ENCODE measurements at regions not wholly inside any gene's neighbourhood (a gene's known extent, or its start where the extent isn't known, plus 50 kb on each side); places are given as distances from the start of the nearest gene placed in this dataset.

GRCh38 chr20:59395729-59396128, 95.3 kb downstream of the EDN3 start:
- H3K27ac Mint-ChIP-seq, result no peak overlapping the region
- no peaks in the 10 kb centered on the region for H3K9me3 Mint-ChIP-seq
- ATAC-seq (no peak), DNase-seq (ENCODE audit: low spot score in 2 of 2) (no peak)
- H3K36me3 Mint-ChIP-seq, result no peaks in the 10 kb centered on the region
- H3K4me1 Mint-ChIP-seq, result no peaks in the 10 kb centered on the region
- no peak overlapping the region for H3K4me3 Mint-ChIP-seq

- Mint-ChIP-seq H3K4me1 (no peaks in the 10 kb centered on the region), H3K9me3 (no peaks in the 10 kb centered on the region), H3K36me3 (no peaks in the 10 kb centered on the region), H3K4me3 (no peak overlapping the region), H3K27ac (no peak overlapping the region)
- DNase-seq (ENCODE audit: low spot score in 2 of 2), result no peak
- no peak for ATAC-seq
Observed at GRCh38 chr20:59398537-59399205, 98.3 kb downstream of the EDN3 start.

GRCh38 chr20:59399426-59400099, 99.2 kb downstream of the EDN3 start:
- no peak for DNase-seq (ENCODE audit: low spot score in 2 of 2)
- Mint-ChIP-seq H3K27ac (no peak overlapping the region), H3K4me1 (no peaks in the 10 kb centered on the region), H3K36me3 (no peaks in the 10 kb centered on the region), H3K4me3 (no peak overlapping the region), H3K9me3 (no peaks in the 10 kb centered on the region)
- ATAC-seq, result no peak

- H3K36me3 Mint-ChIP-seq, result no peaks in the 10 kb centered on the region
- no peak for DNase-seq (ENCODE audit: low spot score in 2 of 2)
- H3K9me3 Mint-ChIP-seq, result no peaks in the 10 kb centered on the region
- H3K4me3 Mint-ChIP-seq, result no peak overlapping the region
- ATAC-seq, result no peak
- H3K4me1 Mint-ChIP-seq, result no peaks in the 10 kb centered on the region
- H3K27ac Mint-ChIP-seq, result no peak overlapping the region
Observed at GRCh38 chr20:59400708-59401107, 100.3 kb downstream of the EDN3 start.

GRCh38 chr20:59402681-59403080, 102.3 kb downstream of the EDN3 start:
- ATAC-seq (no peak), DNase-seq (ENCODE audit: low spot score in 2 of 2) (no peak)
- Mint-ChIP-seq H3K27ac (no peak overlapping the region), H3K36me3 (no peaks in the 10 kb centered on the region), H3K4me1 (no peaks in the 10 kb centered on the region), H3K4me3 (no peak overlapping the region), H3K9me3 (no peaks in the 10 kb centered on the region)

GRCh38 chr20:59403261-59403961, 103.0 kb downstream of the EDN3 start:
- Mint-ChIP-seq H3K9me3 (no peaks in the 10 kb centered on the region), H3K4me3 (no peak overlapping the region), H3K27ac (no peak overlapping the region), H3K36me3 (no peaks in the 10 kb centered on the region), H3K4me1 (no peaks in the 10 kb centered on the region)
- peak; percentile 78 for ATAC-seq
- DNase-seq (ENCODE audit: low spot score in 2 of 2), result peak; percentile 81 to 87

- no peak overlapping the region for H3K27ac Mint-ChIP-seq
- H3K9me3 Mint-ChIP-seq, result no peaks in the 10 kb centered on the region
- no peak for ATAC-seq
- no peak overlapping the region for H3K4me3 Mint-ChIP-seq
- H3K36me3 Mint-ChIP-seq, result no peaks in the 10 kb centered on the region
- no peaks in the 10 kb centered on the region for H3K4me1 Mint-ChIP-seq
- DNase-seq (ENCODE audit: low spot score in 2 of 2), result no peak
Observed at GRCh38 chr20:59403962-59404314, 103.5 kb downstream of the EDN3 start.

- Mint-ChIP-seq H3K27ac (no peak overlapping the region), H3K4me3 (no peak overlapping the region), H3K4me1 (no peaks in the 10 kb centered on the region), H3K9me3 (no peaks in the 10 kb centered on the region), H3K36me3 (no peaks in the 10 kb centered on the region)
- DNase-seq (ENCODE audit: low spot score in 2 of 2) (no peak), ATAC-seq (no peak)
Observed at GRCh38 chr20:59404749-59405148, 104.3 kb downstream of the EDN3 start.

GRCh38 chr20:59405226-59406200, 105.1 kb downstream of the EDN3 start:
- Mint-ChIP-seq H3K9me3 (no peaks in the 10 kb centered on the region), H3K4me3 (no peak overlapping the region), H3K36me3 (no peaks in the 10 kb centered on the region), H3K4me1 (no peaks in the 10 kb centered on the region), H3K27ac (no peak overlapping the region)
- ATAC-seq, result no peak
- no peak for DNase-seq (ENCODE audit: low spot score in 2 of 2)

- Mint-ChIP-seq H3K36me3 (no peaks in the 10 kb centered on the region), H3K4me1 (no peaks in the 10 kb centered on the region), H3K27ac (no peak overlapping the region), H3K9me3 (no peaks in the 10 kb centered on the region), H3K4me3 (no peak overlapping the region)
- ATAC-seq (no peak), DNase-seq (ENCODE audit: low spot score in 2 of 2) (no peak)
Observed at GRCh38 chr20:59406446-59406845, 106.0 kb downstream of the EDN3 start.

- no peak for DNase-seq (ENCODE audit: low spot score in 2 of 2)
- Mint-ChIP-seq H3K4me1 (no peaks in the 10 kb centered on the region), H3K27ac (no peak overlapping the region), H3K36me3 (no peaks in the 10 kb centered on the region), H3K9me3 (no peaks in the 10 kb centered on the region), H3K4me3 (no peak overlapping the region)
- ATAC-seq, result no peak
Observed at GRCh38 chr20:59411170-59411569, 110.8 kb downstream of the EDN3 start.

- Mint-ChIP-seq H3K27ac (no peak overlapping the region), H3K4me1 (no peaks in the 10 kb centered on the region), H3K9me3 (no peaks in the 10 kb centered on the region), H3K4me3 (no peak overlapping the region), H3K36me3 (no peaks in the 10 kb centered on the region)
- no peak for DNase-seq (ENCODE audit: low spot score in 2 of 2)
- no peak for ATAC-seq
Observed at GRCh38 chr20:59411589-59411988, 111.2 kb downstream of the EDN3 start.

- DNase-seq (ENCODE audit: low spot score in 2 of 2), result no peak
- no peaks in the 10 kb centered on the region for H3K9me3 Mint-ChIP-seq
- ATAC-seq, result no peak
- H3K4me1 Mint-ChIP-seq, result no peaks in the 10 kb centered on the region
- no peak overlapping the region for H3K27ac Mint-ChIP-seq
- H3K36me3 Mint-ChIP-seq, result no peaks in the 10 kb centered on the region
- no peak overlapping the region for H3K4me3 Mint-ChIP-seq
Observed at GRCh38 chr20:59412181-59412580, 111.8 kb downstream of the EDN3 start.

- H3K4me1 Mint-ChIP-seq, result no peaks in the 10 kb centered on the region
- no peak overlapping the region for H3K4me3 Mint-ChIP-seq
- no peaks in the 10 kb centered on the region for H3K36me3 Mint-ChIP-seq
- ATAC-seq, result no peak
- H3K27ac Mint-ChIP-seq, result no peak overlapping the region
- no peaks in the 10 kb centered on the region for H3K9me3 Mint-ChIP-seq
- no peak for DNase-seq (ENCODE audit: low spot score in 2 of 2)
Observed at GRCh38 chr20:59412875-59413284, 112.5 kb downstream of the EDN3 start.

GRCh38 chr20:59413326-59413865, 113.0 kb downstream of the EDN3 start:
- no peak for DNase-seq (ENCODE audit: low spot score in 2 of 2)
- no peak overlapping the region for H3K4me3 Mint-ChIP-seq
- H3K4me1 Mint-ChIP-seq, result no peaks in the 10 kb centered on the region
- no peaks in the 10 kb centered on the region for H3K9me3 Mint-ChIP-seq
- ATAC-seq, result no peak
- H3K36me3 Mint-ChIP-seq, result no peaks in the 10 kb centered on the region
- H3K27ac Mint-ChIP-seq, result no peak overlapping the region

All from stimulated activated effector memory CD8-positive, alpha-beta T cell treated with anti-CD3 and anti-CD28 coated beads, Interleukin-12 subunit alpha, Interleukin-12 subunit beta, amount 100 ng/mL, for 72 hours (primary cell).